UCSD-AML1 (cell line): ENCODE measurements at regions not wholly inside any gene's neighbourhood (a gene's known extent, or its start where the extent isn't known, plus 50 kb on each side); places are given as distances from the start of the nearest gene placed in this dataset.
"Not testable (repeated sequence)": the region's sequence is repeated elsewhere in the genome, so short reads cannot be mapped to it uniquely, and the experiment has no call there.

Experiments used
- DNase-seq: peaks from one replicate; lab custom pipeline; 2025; ENCODE audit not compliant: unreplicated experiment; lab: John Stamatoyannopoulos, UW

- no peak for DNase-seq
Observed at GRCh38 chr9:102403514-102403913, 591.6 kb upstream of the CYLC2 start.

GRCh38 chr9:102398205-102398604 is 596.9 kb upstream of the CYLC2 start:
- DNase-seq: no peak

- not testable (repeated sequence) for DNase-seq
Observed at GRCh38 chr9:102385620-102386019, 609.5 kb upstream of the CYLC2 start.

GRCh38 chr9:102362470-102363132 is 624.2 kb upstream of the GRIN3A start:
- no peak for DNase-seq

- DNase-seq: no peak
Observed at GRCh38 chr9:102360846-102361245, 622.4 kb upstream of the GRIN3A start.

- no peak for DNase-seq
Observed at GRCh38 chr9:102355982-102356381, 617.5 kb upstream of the GRIN3A start.

- DNase-seq: no peak
Observed at GRCh38 chr9:102354041-102354440, 615.6 kb upstream of the GRIN3A start.

- not testable (repeated sequence) for DNase-seq
Observed at GRCh38 chr9:102337471-102337870, 599.0 kb upstream of the GRIN3A start.

GRCh38 chr9:102309379-102309778 is 570.9 kb upstream of the GRIN3A start:
- no peak for DNase-seq

GRCh38 chr9:102295188-102295587 is 556.7 kb upstream of the GRIN3A start:
- DNase-seq: no peak

GRCh38 chr9:102273952-102274351 is 535.5 kb upstream of the GRIN3A start:
- DNase-seq: no peak

GRCh38 chr9:102253099-102253498 is 514.7 kb upstream of the GRIN3A start:
- no peak for DNase-seq

- DNase-seq: no peak
Observed at GRCh38 chr9:102244916-102245315, 506.5 kb upstream of the GRIN3A start.

GRCh38 chr9:102237520-102237919 is 499.1 kb upstream of the GRIN3A start:
- peak; percentile 18 for DNase-seq

GRCh38 chr9:102237094-102237493 is 498.6 kb upstream of the GRIN3A start:
- no peak for DNase-seq

- DNase-seq: not testable (repeated sequence)
Observed at GRCh38 chr9:102227416-102227815, 489.0 kb upstream of the GRIN3A start.

- DNase-seq: no peak
Observed at GRCh38 chr9:102225841-102226441, 487.5 kb upstream of the GRIN3A start.

GRCh38 chr9:102223320-102224136 is 485.1 kb upstream of the GRIN3A start:
- DNase-seq: not testable (repeated sequence)

- no peak for DNase-seq
Observed at GRCh38 chr9:102209176-102209575, 470.7 kb upstream of the GRIN3A start.

- DNase-seq: no peak
Observed at GRCh38 chr9:102206432-102206831, 468.0 kb upstream of the GRIN3A start.

- no peak for DNase-seq
Observed at GRCh38 chr9:102205251-102205650, 466.8 kb upstream of the GRIN3A start.

GRCh38 chr9:102202126-102202525 is 463.7 kb upstream of the GRIN3A start:
- no peak for DNase-seq
